ENCODE measurements at regions not wholly inside any gene's neighbourhood (a gene's known extent, or its start where the extent isn't known, plus 50 kb on each side); places are given as distances from the start of the nearest gene placed in this dataset.

GRCh38 chr9:29976981-29977380 lies 2403.7 kb upstream of the C9orf72 start:
- ATAC-seq (no peak), DNase-seq (no peak)
- Histone ChIP-seq H3K4me3 (no peak overlapping the region), H3K9me3 (no peaks in the 10 kb centered on the region), H3K4me1 (no peaks in the 10 kb centered on the region), H3K36me3 (no peaks in the 10 kb centered on the region), H3K27ac (no peak overlapping the region), H3K27me3 (no peaks in the 10 kb centered on the region)
- intact Hi-C loops (cut with DNase I): no loop called here
- TF ChIP-seq CTCF (IDR thresholded peaks at IDR 0.05) (no peak), POLR2A (IDR thresholded peaks at IDR 0.05) (no peak)
- WGBS, 4 donors: 56 to 81% (median 60%) methylated on average over 4 of the region's 4 CpGs

- H3K4me3 ChIP-seq: no peak overlapping the region
- DNase-seq: no peak
- 59 to 71% (median 64%) methylated on average over 4 of the region's 4 CpGs for WGBS, 4 donors
- ATAC-seq: no peak
- no peaks in the 10 kb centered on the region for H3K4me1 ChIP-seq
- TF ChIP-seq POLR2A (IDR thresholded peaks at IDR 0.05) (no peak), CTCF (IDR thresholded peaks at IDR 0.05) (no peak)
- no peaks in the 10 kb centered on the region for H3K36me3 ChIP-seq
- no peaks in the 10 kb centered on the region for H3K9me3 ChIP-seq
- no peak overlapping the region for H3K27ac ChIP-seq
- no peaks in the 10 kb centered on the region for H3K27me3 ChIP-seq
- intact Hi-C loops (cut with DNase I): no loop called here
Observed at GRCh38 chr9:29981013-29981412, 2403.4 kb upstream of the ACO1 start.

- ATAC-seq (no peak), DNase-seq (no peak)
- Histone ChIP-seq H3K36me3 (no peaks in the 10 kb centered on the region), H3K27ac (no peak overlapping the region), H3K9me3 (peaks cover 0 to 16% (median 0%) of the 10 kb centered on the region in 12 donors), H3K4me3 (no peak overlapping the region), H3K27me3 (no peaks in the 10 kb centered on the region), H3K4me1 (no peaks in the 10 kb centered on the region)
- intact Hi-C loops (cut with DNase I): no loop called here
- TF ChIP-seq CTCF (IDR thresholded peaks at IDR 0.05): no peak
- no peak for TF ChIP-seq POLR2A (IDR thresholded peaks at IDR 0.05)
Observed at GRCh38 chr9:29999645-30000044, 2384.8 kb upstream of the ACO1 start.

- Histone ChIP-seq H3K27me3 (no peaks in the 10 kb centered on the region), H3K27ac (no peak overlapping the region), H3K36me3 (no peaks in the 10 kb centered on the region), H3K4me3 (no peak overlapping the region), H3K9me3 (no peaks in the 10 kb centered on the region), H3K4me1 (no peaks in the 10 kb centered on the region)
- WGBS, 4 donors: 43 to 53% (median 47%) methylated on average over 3 of the region's 3 CpGs
- intact Hi-C loops (cut with DNase I): no loop called here
- no peak for TF ChIP-seq POLR2A (IDR thresholded peaks at IDR 0.05)
- TF ChIP-seq CTCF (IDR thresholded peaks at IDR 0.05): no peak
- DNase-seq: no peak
- no peak for ATAC-seq
Observed at GRCh38 chr9:30010691-30011090, 2373.8 kb upstream of the ACO1 start.
